GM12865 (cell line): ENCODE measurements at regions not wholly inside any gene's neighbourhood (a gene's known extent, or its start where the extent isn't known, plus 50 kb on each side); places are given as distances from the start of the nearest gene placed in this dataset.
"Not testable (repeated sequence)": the region's sequence is repeated elsewhere in the genome, so short reads cannot be mapped to it uniquely, and the experiment has no call there.

ENCODE experiments used
- DNase-seq: peaks from one replicate; pipeline ENCODE4 v3.0.0; 2010; ENCODE audit warnings: low read depth
- H3K4me3 ChIP-seq: 2 replicates; pipeline ENCODE4 v1.5.1; 2011; ENCODE audit warnings: mild to moderate bottlenecking, low read depth, low read length, control low read depth
- TF ChIP-seq, protein P1 (sequence below): IDR thresholded peaks from 2 replicates; pipeline ENCODE4 v1.5.1; 2011; ENCODE audit warnings: low read length, control low read depth, low read depth, inconsistent platforms; ENCODE audit not compliant: insufficient read depth; ENCODE audit errors: missing control alignments

DNA sequence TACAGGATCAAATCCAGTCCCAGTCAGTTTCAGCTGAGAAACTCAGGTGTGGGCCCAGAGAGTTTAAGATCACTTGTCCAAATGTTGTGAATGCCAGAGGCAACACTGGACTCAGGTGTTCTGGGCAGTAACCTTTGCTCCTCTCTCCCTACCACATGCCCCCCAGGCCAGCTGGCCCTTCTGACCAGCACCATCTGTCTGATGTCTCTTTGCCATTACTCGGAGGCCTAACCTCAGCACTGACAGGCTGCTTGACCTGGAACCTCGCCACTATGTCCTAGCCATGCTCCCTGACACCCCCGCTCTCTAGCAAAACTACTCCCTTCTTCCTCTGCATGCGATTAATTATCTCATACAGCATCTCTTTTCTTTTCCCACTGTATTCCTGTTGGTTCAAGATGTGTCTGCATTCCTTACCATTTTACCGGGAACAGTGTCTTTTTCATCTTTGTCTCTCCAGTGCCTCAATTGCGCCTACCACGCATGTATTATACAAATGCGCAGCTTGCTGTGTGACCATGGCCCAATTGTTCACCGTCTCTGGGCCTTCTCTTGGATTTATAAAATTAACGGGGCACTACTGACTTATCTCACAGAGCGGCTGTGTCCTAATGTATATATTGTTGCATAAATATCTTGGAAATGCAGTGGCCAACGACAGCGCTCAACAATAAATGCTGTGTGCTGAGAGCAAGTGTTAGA, 159.5 kb upstream of the IRF2BP2 start:
- DNase-seq = no peak
- TF ChIP-seq, protein P1, sequence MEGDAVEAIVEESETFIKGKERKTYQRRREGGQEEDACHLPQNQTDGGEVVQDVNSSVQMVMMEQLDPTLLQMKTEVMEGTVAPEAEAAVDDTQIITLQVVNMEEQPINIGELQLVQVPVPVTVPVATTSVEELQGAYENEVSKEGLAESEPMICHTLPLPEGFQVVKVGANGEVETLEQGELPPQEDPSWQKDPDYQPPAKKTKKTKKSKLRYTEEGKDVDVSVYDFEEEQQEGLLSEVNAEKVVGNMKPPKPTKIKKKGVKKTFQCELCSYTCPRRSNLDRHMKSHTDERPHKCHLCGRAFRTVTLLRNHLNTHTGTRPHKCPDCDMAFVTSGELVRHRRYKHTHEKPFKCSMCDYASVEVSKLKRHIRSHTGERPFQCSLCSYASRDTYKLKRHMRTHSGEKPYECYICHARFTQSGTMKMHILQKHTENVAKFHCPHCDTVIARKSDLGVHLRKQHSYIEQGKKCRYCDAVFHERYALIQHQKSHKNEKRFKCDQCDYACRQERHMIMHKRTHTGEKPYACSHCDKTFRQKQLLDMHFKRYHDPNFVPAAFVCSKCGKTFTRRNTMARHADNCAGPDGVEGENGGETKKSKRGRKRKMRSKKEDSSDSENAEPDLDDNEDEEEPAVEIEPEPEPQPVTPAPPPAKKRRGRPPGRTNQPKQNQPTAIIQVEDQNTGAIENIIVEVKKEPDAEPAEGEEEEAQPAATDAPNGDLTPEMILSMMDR = no peak
- H3K4me3 ChIP-seq = no peak overlapping the region

DNA sequence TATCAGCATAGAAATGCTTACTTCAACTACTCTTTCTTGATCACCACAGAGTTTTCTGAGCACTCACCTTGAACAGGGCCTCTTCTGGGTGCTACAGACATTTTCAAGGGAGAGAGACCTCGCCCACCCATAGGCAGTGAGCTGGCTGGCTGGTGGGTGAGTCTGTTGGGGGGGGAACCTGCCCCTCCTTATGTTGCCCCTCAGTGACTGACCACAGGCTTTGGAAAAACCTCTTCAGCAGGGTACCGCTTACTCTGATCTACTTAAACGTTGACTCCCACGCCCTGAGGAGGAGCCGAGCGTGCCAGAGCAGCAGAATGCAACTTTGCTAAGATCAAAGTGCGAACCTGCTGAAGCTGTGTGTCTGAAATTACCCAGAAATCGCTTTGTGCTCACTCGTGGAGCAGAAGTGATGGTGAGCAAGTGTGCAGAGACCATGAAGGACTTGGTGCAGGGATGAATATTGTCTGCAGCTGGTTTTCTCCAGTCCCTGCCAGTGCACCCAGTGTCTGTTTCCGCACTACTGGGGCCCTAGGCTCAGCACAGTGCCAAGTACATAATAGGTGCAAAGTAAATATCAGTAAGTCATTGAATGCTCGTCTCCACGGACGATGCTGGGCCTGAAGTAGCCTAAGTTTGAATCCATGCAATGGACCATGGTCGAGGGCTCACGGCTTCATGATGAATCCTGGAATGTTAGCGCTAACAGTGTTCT, 158.7 kb upstream of the IRF2BP2 start:
- DNase-seq = peak; percentile 50
- no peak overlapping the region for H3K4me3 ChIP-seq
- TF ChIP-seq, protein P1 = no peak

DNA sequence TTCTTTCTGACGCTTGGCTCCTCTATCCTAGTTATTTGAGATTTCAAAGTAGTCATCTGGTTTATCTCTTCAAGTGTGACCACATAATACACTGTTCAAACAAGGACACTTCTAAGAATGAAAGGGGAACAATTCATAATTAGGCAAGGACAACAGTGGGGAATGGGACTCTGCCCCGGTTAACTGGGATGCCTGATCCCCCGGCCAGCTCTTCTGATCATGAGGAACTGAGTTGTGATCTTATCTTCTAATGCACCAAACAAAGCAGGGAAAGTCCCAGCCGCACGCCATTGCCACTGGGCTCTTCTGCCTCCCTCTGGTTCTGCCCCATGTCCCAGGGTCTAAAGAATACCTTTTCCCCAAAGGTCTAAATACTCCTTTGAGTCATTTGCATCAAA, 158.2 kb upstream of the IRF2BP2 start:
- no peak overlapping the region for H3K4me3 ChIP-seq
- peak; percentile 39 for DNase-seq
- TF ChIP-seq, protein P1 = no peak

DNA sequence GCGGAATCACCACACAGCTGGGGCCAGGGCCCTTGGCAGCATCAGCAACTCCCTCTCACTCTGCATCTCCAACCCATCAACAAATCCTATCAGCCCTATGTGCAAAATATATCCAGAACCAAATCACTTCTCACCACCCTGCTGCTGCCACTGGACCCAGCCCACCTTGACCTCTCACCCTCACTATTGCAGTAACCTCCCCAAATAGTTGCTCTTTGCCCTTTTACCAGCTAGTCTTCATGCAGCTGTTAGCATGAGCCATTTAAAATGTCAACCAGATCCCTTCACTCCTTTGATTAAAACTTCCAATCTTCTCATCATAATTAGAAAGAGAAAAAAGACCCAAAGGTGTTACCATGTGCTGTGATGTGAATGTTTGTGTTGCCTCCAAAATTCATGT, 155.7 kb upstream of the IRF2BP2 start:
- no peak for DNase-seq
- TF ChIP-seq, protein P1 = no peak

DNA sequence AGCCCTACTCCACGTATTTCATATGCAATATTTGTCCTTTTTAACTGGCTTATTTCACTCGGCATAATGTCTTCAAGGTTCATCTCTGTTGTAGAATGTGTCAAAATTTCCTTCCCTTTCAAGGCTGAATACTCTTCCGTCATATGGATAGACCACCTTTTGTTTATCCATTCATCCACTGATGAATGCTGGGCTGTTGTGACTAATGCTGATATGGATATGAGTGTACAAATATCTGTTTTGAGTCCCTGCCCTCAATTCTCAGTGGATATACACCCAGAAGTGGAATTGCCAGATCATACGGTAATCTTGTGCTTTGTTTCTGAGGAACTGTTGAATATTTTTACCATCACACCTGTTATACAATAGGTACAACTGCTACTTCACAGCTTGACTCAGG, 155.2 kb upstream of the IRF2BP2 start:
- TF ChIP-seq, protein P1 = no peak
- DNase-seq = no peak
- H3K4me3 ChIP-seq = no peak overlapping the region

More for the DNA sequence above, 155.7 kb upstream of the IRF2BP2 start:
- H3K4me3 ChIP-seq = no peak overlapping the region

DNA sequence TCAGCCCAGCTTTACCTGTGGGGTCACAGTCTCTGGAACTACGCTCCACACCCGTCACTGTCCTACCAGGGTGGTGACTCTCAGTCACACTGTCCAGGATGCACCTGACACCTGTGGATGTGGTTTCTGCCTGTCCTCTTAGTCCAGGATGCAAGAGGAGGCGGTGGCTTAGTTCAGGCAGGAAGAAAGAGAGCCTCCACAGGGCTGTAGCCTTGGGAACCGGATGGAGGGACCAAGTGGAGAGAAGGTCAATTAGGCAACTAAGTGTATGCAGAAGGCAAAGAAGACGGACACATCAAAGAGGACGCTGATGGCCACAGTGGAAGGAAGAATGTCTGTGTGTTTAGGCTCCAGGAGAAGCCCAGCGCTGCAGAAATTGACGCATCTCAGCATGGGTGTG, 153.9 kb upstream of the IRF2BP2 start:
- no peak for DNase-seq
- TF ChIP-seq, protein P1 = no peak
- no peak overlapping the region for H3K4me3 ChIP-seq

DNA sequence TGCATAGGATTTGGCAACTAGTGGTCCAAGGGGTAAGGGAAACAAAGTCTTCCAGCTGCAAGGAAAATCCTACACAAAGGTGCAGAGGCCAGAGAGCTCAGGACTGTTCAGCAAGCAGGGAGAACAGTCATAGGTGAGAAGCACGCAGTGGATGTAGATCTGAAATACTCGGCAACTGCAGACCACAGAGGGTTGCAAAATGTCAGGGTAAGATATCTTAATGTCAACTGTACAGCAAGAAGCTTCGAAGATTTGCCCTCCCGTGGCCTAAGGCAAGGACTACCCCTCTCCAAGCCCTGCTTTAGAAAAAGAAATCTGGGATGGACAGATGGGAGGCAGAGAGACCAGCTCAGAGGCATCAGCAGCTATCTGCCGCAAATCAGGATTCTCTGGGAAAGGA, 153.4 kb upstream of the IRF2BP2 start:
- DNase-seq = no peak
- TF ChIP-seq, protein P1 = no peak
- no peak overlapping the region for H3K4me3 ChIP-seq

DNA sequence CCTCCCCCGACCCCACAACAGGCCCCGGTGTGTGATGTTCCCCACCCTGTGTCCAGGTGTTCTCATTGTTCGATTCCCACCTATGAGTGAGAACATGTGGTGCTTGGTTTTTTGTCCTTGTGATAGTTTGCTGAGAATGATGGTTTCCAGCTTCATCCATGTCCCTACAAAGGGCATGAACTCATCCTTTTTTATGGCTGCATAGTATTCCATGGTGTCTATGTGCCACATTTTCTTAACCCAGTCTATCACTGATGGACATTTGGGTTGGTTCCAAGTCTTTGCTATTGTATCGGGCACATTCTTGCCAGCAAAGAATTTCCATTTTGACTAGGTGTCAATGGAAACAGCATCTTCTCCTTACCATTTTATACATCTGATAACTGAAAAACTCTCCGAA, 152.1 kb upstream of the IRF2BP2 start:
- not testable (repeated sequence) for DNase-seq, H3K4me3 ChIP-seq
